HT1080 (cell line): ENCODE measurements at regions not wholly inside any gene's neighbourhood (a gene's known extent, or its start where the extent isn't known, plus 50 kb on each side); places are given as distances from the start of the nearest gene placed in this dataset.
A peak's percentile ranks its signal among the peaks of the same experiment; 100 is the strongest.
"Not testable (repeated sequence)": the region's sequence is repeated elsewhere in the genome, so short reads cannot be mapped to it uniquely, and the experiment has no call there.

Experiments used
- DNase-seq: peaks from one replicate; pipeline ENCODE4 v3.0.0-alpha.2; 2015; ENCODE audit warnings: low read depth

DNA sequence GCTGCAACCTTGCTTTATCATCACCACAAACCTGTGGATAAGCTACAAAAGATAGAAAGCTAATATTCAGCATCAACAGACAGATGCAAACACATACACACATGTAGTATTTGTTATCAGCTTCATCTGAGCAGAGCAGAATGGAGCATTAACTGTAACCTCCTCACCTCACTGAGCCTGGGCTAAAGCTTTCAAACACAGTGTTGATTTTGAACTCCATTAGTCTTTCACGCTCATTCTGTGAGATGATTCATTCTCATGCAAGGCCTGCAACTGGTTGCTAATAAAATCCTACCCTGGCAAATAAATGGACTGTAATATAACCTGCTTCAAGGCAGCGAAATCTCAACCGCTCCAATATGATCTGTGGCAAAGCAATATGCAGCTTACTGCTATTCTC, 1360.6 kb upstream of the ACO1 start:
- no peak for DNase-seq

DNA sequence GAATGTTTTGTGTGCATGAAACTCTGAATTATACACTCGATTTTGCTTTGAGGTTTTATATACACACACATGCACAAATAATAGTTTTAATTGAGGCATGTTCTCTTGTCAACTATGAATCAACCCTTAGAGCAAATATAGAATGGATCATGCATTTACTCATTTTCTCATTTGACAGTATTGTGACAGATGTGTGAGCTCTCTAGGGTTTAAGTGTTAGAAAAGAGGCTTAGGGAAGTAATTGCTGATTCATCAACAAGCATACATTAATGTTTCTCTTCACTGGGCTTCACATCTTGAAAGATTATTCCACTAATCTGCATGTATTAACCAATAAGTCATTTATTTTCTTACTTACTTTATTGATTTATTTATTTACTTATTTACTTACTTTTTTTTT, 1356.8 kb upstream of the ACO1 start:
- no peak for DNase-seq

DNA sequence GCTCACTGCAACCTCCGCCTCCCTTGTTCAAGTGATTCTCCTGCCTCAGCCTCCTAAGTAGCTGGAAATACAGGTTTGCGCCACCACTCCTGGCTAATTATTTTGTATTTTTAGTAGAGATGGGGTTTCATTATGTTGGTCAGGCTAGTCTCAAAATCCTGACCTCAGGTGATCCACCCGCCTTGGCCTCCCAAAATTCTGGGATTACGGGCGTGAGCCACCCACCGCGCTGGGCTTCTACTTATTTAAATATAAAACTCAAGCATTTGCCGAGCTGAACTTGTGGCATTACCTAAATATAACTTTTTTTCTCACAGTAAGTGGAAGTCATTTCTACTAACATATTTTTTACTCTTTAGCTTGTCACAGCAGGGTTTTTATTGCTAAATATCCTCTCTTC, 1356.3 kb upstream of the ACO1 start:
- DNase-seq: no peak

DNA sequence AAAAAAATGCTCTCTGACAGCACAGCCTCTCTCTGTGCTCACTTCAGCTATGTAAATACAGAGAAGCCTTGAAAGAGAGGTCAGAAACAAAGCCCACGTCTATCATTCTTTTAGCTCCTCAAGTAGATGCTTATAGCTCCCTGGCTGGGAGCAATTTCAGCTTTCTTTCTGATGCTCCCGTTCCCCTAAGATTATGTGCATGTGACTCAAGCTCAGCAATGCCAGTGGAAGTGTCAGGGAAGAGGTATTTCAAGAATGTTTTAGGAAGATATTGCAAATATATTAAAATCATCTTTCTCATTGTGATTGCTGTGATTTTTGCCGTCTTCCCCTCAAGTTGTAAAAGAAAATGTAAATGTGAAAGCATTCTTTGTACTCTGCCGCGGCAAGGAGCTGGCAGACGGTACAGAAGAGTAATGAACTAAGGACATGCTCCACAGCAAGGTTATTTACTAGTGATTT, 1353.7 kb upstream of the ACO1 start:
- DNase-seq: peak; percentile 38

DNA sequence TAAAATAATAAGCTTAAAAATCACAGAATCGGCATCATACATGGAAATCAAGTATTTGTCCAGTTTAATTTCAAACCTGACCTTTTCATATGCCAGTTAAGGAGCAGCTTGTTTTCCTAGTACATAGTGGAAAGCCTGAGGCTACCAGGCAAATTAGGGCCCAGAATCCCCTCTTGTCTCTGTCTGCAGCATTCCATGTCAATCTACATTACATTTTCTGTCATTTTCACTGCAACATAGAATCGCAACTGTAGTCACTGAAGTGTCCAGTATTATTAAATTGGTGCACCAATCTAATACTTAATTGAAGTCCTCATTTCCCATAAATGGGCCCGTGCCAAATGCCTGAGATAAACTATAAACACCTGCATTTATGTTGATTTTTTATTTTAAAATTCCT, 1352.2 kb upstream of the ACO1 start:
- no peak for DNase-seq

DNA sequence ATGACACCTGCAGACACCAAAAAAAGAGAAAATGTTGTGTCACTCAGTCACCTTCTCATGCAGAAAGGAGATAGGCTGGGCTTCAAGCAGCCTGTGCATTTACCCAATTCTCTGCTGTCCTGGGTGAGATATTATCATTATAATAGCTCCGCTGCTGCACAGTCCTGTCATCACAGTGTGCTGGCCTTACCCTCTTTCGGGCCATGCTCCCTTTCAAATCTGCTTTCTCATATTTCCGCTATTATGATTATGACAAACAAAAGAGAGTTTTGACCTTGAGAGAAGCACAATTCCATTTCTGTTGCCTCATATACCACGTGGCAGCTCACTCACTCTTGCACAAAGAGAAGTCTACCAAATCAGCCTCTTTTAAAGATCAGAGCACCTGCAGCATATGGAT, 1350.1 kb upstream of the ACO1 start:
- no peak for DNase-seq

DNA sequence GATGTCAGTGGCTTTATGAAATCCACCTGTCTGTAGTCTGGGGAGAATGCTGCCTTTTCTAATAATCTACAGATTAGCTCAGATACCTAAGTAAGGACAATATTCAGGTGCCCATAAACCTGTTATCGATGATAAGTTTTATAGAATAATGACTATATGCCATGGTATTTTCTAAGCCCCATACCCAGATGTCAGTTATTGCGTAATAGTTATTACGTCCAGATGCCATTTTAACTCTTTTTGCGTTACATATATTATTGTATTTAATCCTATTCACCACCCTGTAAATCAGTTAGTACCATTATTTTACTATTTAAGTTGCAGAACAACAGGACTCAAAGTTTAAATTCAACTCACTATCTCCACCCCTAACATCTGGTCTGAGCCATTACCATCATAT, 1343.9 kb upstream of the ACO1 start:
- DNase-seq: no peak

DNA sequence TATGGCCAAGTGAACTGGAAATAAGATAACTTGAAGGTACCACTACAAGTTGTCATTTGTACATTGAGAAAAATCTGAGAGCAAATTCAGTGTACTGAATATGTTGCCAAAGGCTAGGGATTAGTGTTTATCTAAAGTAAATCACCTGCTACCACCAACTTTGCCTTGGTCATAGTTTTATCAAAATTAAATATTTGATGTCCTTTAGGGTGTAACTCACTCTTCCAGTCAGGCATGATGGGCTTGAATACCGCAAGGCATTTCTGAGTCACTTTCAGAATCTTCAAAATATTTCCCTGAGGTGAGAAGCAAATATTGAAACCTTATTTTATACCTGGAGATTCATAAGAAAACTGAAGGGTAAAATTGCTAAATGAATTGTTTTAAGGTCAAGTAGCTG, 1338.6 kb upstream of the ACO1 start:
- DNase-seq: no peak

DNA sequence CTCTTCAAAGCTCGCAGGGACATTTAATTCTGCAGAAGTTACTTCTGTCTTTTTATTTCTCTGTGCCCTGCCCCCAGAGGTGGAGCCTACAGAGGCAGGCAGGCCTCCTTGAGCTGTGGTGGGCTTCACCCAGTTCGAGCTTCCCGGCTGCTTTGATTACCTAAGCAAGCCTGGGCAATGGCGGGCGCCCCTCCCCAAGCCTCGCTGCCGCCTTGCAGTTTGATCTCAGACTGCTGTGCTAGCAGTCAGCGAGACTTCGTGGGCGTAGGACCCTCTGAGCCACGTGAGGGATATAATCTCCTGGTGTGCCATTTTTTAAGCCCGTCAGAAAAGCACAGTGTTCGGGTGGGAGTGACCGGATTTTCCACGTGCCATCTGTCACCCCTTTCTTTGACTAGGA, 1322.9 kb upstream of the ACO1 start:
- not testable (repeated sequence) for DNase-seq

DNA sequence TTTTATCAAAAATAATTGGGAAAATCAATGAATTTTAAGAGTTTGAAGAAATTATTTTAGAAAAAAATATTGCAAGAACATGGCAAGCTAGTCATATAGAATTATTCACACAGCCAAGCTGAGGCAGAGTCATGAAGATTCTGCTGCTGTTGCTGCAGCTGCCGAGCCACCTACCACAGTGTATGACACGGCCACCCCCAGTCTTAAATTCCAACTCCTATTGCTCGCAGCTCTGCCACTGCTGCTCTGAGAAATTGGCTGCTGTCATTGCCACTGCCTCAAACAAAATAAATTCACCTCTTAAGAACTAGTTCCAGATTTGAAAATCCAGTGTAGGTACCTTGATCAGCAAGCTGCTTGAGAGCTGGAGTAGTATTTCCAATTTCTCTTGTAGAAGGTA, 1318.8 kb upstream of the ACO1 start:
- DNase-seq: no peak

DNA sequence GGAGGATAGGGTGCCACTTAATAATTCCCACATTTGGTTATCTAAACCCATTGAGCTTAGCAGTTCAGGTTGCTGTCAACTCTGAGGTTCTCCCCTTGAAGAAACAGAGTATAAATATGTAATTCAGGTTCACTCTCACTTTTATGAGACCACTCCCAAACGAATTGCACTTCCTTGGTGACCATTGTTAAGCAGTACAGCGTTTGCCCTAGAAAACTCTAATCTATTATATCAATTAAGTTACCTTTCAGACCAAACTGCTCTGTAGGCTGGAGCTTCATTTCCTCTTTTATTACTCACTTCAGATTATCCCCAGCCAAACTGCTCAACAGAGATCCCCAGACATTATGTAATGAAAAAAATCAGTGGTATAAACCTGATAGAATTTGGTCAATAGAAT, 1317.0 kb upstream of the ACO1 start:
- no peak for DNase-seq

DNA sequence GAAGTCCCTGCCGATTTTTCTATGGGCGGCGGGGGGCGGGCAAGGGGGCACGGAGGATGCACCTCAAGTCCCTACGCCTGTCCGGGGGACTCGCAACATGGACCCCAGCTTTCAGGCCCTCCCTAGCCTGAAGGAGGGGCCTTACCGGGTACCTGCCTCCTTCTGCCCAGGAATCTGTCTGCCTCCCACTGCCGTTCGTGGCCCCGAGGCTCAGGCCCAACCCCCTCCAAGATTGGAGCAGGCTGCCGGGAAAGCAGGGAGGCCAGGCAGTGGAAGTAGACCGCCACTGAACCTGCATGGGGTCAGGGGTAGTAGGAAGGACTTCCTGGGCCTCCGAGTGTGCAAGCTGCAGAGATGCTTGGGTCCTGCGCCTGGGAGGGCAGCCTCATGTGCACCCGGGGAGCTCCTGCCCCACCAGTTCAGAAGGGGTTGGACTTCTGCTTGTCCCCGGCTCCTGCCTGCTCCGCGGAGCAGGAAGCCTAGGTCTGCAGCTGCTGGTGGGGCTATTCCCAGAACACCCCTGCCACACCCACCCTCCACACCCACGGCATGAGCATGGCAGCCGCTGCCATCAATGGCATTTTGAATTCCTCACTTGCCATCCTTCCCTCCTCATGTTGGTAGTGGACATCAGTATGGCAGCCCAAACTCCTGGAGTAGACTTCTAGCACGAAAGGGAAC, 1312.7 kb upstream of the ACO1 start:
- DNase-seq: no peak

DNA sequence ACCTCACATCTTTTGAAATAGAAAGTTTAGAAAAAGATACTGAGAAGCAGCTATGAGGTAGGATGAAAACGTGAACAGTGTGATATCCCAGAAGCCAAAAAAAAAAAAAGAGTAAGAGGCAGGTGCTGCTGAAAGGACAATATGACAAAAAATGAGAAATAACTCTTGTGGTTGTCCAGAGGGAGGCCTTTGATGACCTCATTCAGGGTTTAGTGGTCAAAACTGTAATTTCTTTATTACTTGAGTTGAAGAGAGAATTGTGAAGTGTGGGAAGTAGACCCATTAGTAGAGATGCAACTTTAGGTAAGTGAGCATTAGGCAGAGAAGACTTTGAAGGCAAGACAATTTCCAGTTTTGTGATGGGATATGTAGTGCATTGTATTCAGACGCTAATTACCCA, 1306.3 kb upstream of the ACO1 start:
- peak; percentile 2 for DNase-seq

DNA sequence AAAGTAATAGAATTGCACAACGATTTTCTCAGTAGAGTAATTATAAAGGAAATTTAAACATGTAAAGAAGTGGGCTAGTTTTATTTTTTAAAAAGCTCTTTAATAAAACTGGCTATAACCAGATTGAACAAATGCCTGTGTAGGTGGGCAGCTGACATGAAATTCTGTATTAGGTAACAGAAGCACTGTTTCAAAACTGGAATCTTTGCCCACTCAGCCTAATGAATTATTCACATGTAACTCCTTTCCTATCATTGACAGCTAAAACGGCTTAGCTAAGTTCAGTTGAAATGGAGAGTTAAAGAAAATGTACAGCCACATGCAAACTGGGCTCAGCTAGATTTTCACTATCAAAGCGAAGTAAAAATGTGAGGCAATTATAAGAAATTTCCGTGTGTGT, 1300.1 kb upstream of the ACO1 start:
- no peak for DNase-seq

DNA sequence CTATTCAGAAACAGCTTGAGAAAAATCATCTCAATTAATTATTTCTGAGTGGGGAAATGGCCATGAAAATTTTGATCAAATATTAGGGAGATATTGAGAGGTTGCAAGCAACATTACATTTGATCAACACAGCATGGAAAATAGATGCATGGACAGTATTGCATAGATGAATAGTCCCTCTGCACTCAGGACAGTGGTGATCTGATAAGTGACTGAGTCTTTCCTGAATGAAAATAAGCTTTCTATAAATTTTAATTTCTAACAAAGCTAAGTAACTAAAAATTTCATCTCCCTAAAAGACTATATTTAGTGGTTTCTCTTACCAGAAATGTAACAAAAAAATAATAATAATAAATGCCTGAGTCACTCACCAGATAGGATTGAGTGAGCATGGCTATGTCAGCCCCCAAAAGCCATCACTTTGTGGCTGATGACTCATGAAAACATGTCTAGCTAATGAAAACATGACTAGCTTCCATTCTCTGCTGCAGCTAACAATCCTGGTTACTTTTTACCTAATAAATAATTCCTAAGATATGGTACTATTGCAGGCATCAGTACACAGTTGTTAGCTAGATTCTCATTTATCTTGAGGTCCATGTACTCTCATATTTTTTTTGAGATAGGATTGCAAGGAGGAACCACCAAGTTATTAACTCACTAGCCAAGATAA, 1294.8 kb upstream of the ACO1 start:
- peak; percentile 75 for DNase-seq

DNA sequence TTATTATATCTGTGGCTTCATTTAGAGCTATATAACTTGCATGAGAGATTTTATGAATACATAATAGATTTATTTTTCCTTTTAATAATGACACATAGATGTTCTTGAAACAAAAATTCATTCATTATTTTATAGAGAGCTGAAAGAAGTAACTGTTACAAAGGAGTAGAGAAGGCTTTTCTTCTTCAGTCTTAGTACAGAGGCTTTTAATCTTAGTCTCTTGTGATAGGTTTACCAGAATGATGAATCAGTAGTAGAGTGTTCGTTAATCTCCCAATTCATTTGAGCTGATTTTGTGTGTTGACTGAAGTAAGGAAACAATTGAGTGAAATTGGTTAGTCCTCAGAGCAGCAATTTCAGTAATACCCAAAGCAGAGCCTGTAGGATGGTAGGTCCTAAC, 1284.1 kb upstream of the ACO1 start:
- DNase-seq: no peak

DNA sequence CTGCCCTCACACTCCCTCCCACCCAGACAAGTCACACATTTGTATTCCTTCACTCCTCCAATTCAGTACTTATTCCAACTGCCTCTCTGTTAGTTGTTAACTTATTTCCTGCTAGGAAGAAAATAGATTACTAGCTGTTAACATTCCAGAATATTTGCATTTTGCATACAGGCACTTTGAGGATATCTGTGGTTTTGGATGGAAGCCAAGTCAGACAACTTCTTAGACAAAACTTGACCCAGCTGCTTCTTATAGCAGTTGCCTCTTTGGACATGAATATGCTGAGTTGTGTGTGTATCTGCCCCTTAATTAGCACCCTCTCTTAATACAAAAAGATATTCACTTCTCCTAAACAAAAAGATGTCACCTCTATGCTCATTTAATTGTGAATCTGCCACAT, 1280.6 kb upstream of the ACO1 start:
- DNase-seq: peak; percentile 38

DNA sequence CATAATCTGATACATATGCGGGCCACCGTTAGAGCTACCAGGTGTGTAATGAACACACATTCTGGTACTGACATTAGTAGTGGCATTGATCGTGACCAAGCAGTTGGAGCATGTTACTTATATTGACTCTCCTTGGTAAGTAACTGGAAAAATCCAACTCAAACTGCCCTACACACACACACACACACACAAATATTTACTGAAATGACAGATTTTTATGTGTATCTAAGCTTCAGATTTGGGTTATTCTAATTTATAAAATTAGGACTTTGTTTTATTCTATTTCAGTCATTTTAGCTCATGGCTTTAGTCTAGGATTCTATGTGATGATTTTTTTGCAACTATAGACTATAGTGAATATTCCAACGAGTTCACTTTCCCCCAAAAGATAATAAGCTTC, 1280.2 kb upstream of the ACO1 start:
- DNase-seq: no peak

DNA sequence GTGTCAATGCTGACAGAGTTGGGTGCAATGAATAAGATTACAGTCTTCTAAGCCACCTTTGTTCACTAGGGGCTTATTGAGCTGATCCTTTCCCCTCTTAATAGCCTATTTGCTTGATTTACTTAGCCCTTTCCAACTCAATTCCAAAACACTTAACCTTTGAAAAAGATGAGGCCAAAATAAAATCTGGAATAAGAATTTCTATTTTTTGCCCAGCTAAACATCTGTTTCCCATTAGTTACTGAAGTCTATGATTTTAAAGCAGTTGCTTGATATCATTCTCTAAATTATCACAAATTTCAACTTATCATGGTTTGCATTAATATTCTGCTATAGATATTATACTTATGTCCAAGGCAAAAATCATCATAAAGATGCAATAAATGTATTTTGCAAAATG, 1272.0 kb upstream of the ACO1 start:
- no peak for DNase-seq

DNA sequence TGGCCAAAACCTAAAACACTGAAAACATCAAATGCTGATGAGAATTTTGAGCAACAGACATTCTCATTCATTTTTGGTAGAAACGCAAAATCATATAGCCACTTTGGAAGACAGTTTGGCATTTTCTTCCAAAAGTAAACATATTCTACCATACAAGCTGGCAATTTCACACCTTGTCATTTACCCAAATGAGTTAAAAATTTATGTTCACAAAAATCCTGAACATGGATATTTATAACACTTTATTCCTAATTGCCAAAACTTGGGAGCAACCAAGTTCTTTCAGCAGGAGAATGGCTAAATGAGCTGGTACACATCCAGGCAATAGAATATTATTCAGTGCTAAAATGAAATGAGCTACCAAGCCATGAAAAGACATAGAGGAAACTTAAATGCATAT, 1270.1 kb upstream of the ACO1 start:
- no peak for DNase-seq

DNA sequence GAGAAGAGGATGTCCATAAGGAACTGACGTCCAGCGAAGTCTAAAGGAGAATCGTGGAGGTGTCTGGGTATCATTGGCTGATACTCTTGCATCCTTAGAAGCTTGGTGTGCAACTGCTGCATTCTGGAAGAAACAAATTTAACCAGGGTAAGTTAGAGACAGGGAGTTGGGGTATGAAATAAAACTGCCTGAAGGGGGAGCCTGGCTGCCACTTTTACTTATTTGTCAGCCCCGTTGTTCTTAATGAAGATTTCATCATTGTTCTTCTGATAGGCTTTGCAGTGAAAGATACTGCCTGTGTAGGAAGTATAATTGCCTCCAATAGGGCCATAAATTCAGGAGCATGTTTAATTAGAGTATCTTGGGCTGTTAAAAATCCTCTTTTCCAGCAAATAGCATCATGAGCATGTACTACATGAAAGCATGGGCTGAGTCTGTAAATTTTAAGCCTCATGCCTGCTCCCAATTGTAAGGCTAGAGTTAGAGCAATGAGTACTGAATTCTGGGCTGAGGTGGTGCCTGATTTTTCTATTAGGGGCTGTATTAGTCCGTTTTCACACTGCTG, 1264.5 kb upstream of the ACO1 start:
- DNase-seq: peak; percentile 57

DNA sequence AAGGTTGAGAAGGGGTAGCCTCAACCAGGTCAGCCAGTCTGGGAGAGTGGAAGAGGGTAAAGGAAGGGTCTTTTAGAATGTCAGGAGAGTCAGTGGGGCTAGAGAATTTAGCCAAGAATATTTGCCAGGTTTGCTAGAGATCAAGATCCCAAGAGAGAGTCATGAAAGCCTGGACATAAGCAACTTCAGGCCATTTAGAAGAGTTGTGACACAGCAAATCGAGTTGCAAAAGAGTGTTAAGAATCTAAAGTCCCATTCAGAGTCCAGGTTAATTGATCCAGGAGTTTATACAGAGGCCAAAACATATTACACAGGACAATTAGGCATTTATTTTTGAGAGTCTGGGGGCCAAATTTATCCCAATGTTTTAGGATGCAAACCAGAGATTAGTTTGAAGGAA, 1260.1 kb upstream of the ACO1 start:
- no peak for DNase-seq

DNA sequence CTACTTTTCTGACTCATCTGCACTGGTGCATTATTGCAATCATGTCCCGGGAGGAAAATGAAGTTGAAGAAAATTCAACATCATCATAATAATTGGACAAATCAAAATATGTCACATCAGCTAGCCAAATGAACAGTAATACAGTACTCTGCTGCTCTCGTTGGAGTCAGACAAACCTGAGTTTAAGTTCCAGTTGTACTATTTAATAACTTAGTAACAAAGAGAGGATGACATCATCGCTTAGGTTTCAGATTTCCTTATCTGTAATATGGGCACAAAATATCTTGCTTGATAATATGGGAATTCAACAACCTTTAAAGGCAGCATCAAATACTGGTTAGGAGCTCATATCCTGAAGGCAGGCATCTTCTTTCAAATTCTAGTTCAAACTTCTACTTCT, 1248.9 kb upstream of the ACO1 start:
- no peak for DNase-seq
